ENCODE measurements at regions not wholly inside any gene's neighbourhood (a gene's known extent, or its start where the extent isn't known, plus 50 kb on each side); places are given as distances from the start of the nearest gene placed in this dataset.

GRCh38 chr14:26199590-26200370 is 398.1 kb downstream of the NOVA1 start:
- no peaks in the 10 kb centered on the region for H3K27me3 ChIP-seq
- no peak overlapping the region for H3K27ac ChIP-seq
- no peaks in the 10 kb centered on the region for H3K4me1 ChIP-seq
- no peaks in the 10 kb centered on the region for H3K9me3 ChIP-seq
- H3K36me3 ChIP-seq: no peaks in the 10 kb centered on the region
- DNase-seq (ENCODE audit: low spot score): no peak
- H3K4me3 ChIP-seq: no peak overlapping the region
- TF ChIP-seq CTCF (IDR thresholded peaks at IDR 0.05): no peak

- no peak for TF ChIP-seq CTCF (IDR thresholded peaks at IDR 0.05)
- Histone ChIP-seq H3K4me3 (no peak overlapping the region), H3K9me3 (no peaks in the 10 kb centered on the region), H3K4me1 (no peaks in the 10 kb centered on the region), H3K36me3 (no peaks in the 10 kb centered on the region), H3K27me3 (no peaks in the 10 kb centered on the region), H3K27ac (no peak overlapping the region)
- no peak for DNase-seq (ENCODE audit: low spot score)
These were observed 398.7 kb downstream of the NOVA1 start for GRCh38 chr14:26199096-26199495.

DNA sequence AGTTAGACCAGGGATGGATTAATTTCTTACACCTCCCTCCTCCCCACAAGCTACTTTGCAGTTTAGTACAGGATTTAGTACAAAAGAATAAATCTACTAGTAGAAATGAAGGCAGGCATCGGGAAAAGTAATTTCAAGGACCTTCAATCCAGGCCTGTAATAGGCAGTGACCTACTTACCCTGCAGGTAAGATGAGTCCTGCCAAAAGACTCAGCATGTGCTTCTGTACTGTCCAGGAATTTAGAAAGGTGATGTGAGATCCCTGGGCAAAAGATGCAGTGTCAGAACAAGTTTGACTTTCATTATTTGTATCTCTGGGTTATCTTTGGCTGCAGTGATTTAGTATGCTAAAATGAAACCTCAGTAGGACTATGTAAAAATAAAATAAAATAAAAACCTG is 403.0 kb downstream of the NOVA1 start:
- Histone ChIP-seq H3K27ac (no peak overlapping the region), H3K4me1 (no peaks in the 10 kb centered on the region), H3K9me3 (no peaks in the 10 kb centered on the region), H3K36me3 (no peaks in the 10 kb centered on the region), H3K27me3 (no peaks in the 10 kb centered on the region), H3K4me3 (no peak overlapping the region)
- TF ChIP-seq CTCF (IDR thresholded peaks at IDR 0.05): no peak
- no peak for DNase-seq (ENCODE audit: low spot score)

GRCh38 chr14:26191671-26192070 is 406.2 kb downstream of the NOVA1 start:
- no peak overlapping the region for H3K27ac ChIP-seq
- no peaks in the 10 kb centered on the region for H3K9me3 ChIP-seq
- H3K27me3 ChIP-seq: no peaks in the 10 kb centered on the region
- no peaks in the 10 kb centered on the region for H3K4me1 ChIP-seq
- DNase-seq (ENCODE audit: low spot score): no peak
- no peak for TF ChIP-seq CTCF (IDR thresholded peaks at IDR 0.05)
- no peak overlapping the region for H3K4me3 ChIP-seq
- H3K36me3 ChIP-seq: no peaks in the 10 kb centered on the region

DNA sequence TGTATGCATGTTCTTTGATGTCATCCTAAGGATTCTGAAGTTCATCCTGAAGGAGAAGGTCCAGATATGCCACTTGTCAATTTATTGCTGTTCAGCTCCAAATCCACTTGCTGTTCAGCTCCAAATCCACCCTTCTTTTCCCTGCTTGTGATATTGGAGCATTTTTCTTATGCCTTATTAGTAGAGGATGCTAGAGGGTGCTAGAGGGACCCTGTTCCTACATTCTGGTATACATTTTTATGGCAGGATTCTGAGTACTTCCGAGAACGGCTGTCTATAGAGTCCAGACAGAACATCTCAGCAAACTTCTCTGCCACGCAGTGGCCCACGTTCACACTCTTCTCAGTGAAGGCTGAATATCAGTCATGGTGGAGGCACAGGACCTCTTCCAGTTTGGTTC is 406.7 kb downstream of the NOVA1 start:
- H3K9me3 ChIP-seq: no peaks in the 10 kb centered on the region
- no peak overlapping the region for H3K27ac ChIP-seq
- H3K4me1 ChIP-seq: no peaks in the 10 kb centered on the region
- no peak for DNase-seq (ENCODE audit: low spot score)
- no peaks in the 10 kb centered on the region for H3K36me3 ChIP-seq
- H3K27me3 ChIP-seq: no peaks in the 10 kb centered on the region
- no peak for TF ChIP-seq CTCF (IDR thresholded peaks at IDR 0.05)
- H3K4me3 ChIP-seq: no peak overlapping the region

- TF ChIP-seq CTCF (IDR thresholded peaks at IDR 0.05): no peak
These were observed 407.2 kb downstream of the NOVA1 start for GRCh38 chr14:26190646-26191045.

More at GRCh38 chr14:26190646-26191045, 407.2 kb downstream of the NOVA1 start:
- no peak for DNase-seq (ENCODE audit: low spot score)
- no peak overlapping the region for H3K27ac ChIP-seq
- no peaks in the 10 kb centered on the region for H3K9me3 ChIP-seq
- H3K4me1 ChIP-seq: no peaks in the 10 kb centered on the region
- H3K27me3 ChIP-seq: no peaks in the 10 kb centered on the region
- H3K36me3 ChIP-seq: no peaks in the 10 kb centered on the region
- no peak overlapping the region for H3K4me3 ChIP-seq

Measured in right atrium auricular region (tissue), 2 donors.